SK-N-SH treated with all-trans-retinoic acid at 6 μM for 48 hours (cell line): ENCODE measurements at regions not wholly inside any gene's neighbourhood (a gene's known extent, or its start where the extent isn't known, plus 50 kb on each side); places are given as distances from the start of the nearest gene placed in this dataset.

Experiments
- ATAC-seq: fragments of 200-7000 bp; cut with Tn5 transposase; 3 replicates; pipeline ENCODE4 v1.9.1; 2020; ENCODE audit warnings: mild to moderate bottlenecking, moderate library complexity
- BACH2 ChIP-seq: fragments of 250-450 bp; sonication (Bioruptor Pico); IDR thresholded peaks from 2 replicates; pipeline ENCODE4 v1.9.0; 2021; ENCODE audit warnings: mild to moderate bottlenecking, borderline replicate concordance
- CREB5 ChIP-seq: fragments of 250-450 bp; sonication (Bioruptor Pico); IDR thresholded peaks from 2 replicates; pipeline ENCODE4 v1.5.1; 2020; ENCODE audit warnings: low read depth, mild to moderate bottlenecking, moderate library complexity
- CSDC2 ChIP-seq: fragments of 250-450 bp; sonication (Bioruptor Pico); IDR thresholded peaks from 2 replicates; pipeline ENCODE4 v1.5.0; 2020; ENCODE audit warnings: mild to moderate bottlenecking, moderate library complexity
- CSRNP3 ChIP-seq: fragments of 250-450 bp; sonication (Bioruptor Pico); IDR thresholded peaks from 2 replicates; pipeline ENCODE4 v1.5.1; 2021; ENCODE audit warnings: mild to moderate bottlenecking, moderate library complexity
- GLIS3 ChIP-seq: fragments of 250-450 bp; sonication (Bioruptor Pico); IDR thresholded peaks from 2 replicates; pipeline ENCODE4 v1.5.0; 2020; ENCODE audit warnings: mild to moderate bottlenecking, moderate library complexity
- ISL1 ChIP-seq: fragments of 250-450 bp; sonication (Bioruptor Pico); IDR thresholded peaks from 2 replicates; pipeline ENCODE4 v2.1.2; 2022; ENCODE audit warnings: mild to moderate bottlenecking, moderate library complexity
- OSR1 ChIP-seq: fragments of 250-450 bp; sonication (Bioruptor Pico); IDR thresholded peaks from 2 replicates; pipeline ENCODE4 v1.8.0; 2022; ENCODE audit warnings: moderate library complexity, mild to moderate bottlenecking, inconsistent platforms
- PATZ1 ChIP-seq: fragments of 250-450 bp; sonication (Bioruptor Pico); IDR thresholded peaks from 2 replicates; pipeline ENCODE4 v1.8.0; 2020; ENCODE audit warnings: mild to moderate bottlenecking, moderate library complexity, borderline replicate concordance
- PPARA ChIP-seq: fragments of 250-450 bp; sonication (Bioruptor Pico); IDR thresholded peaks from 2 replicates; pipeline ENCODE4 v1.5.0; 2020; ENCODE audit warnings: mild to moderate bottlenecking, borderline replicate concordance
- RARB ChIP-seq: fragments of 250-450 bp; sonication (Bioruptor Pico); IDR thresholded peaks from 2 replicates; pipeline ENCODE4 v1.8.0; 2021; ENCODE audit warnings: mild to moderate bottlenecking, moderate library complexity
- SNAI2 ChIP-seq: fragments of 250-450 bp; sonication (Bioruptor Pico); IDR thresholded peaks from 2 replicates; pipeline ENCODE4 v1.5.0; 2020; ENCODE audit warnings: mild to moderate bottlenecking, moderate library complexity
- TCF4 ChIP-seq: fragments of 250-450 bp; sonication (Bioruptor Pico); IDR thresholded peaks from 2 replicates; pipeline ENCODE4 v1.8.0; 2021; ENCODE audit warnings: mild to moderate bottlenecking, moderate library complexity, borderline replicate concordance
- TOX ChIP-seq: fragments of 250-450 bp; sonication (Bioruptor Pico); IDR thresholded peaks from 2 replicates; pipeline ENCODE4 v1.8.0; 2021; ENCODE audit warnings: mild to moderate bottlenecking, moderate library complexity, borderline replicate concordance
- TSHZ2 ChIP-seq: fragments of 250-450 bp; sonication (Bioruptor Pico); IDR thresholded peaks from 2 replicates; pipeline ENCODE4 v1.5.0; 2020; ENCODE audit warnings: mild to moderate bottlenecking, moderate library complexity
- ZC3H10 ChIP-seq: fragments of 250-450 bp; sonication (Bioruptor Pico); IDR thresholded peaks from 2 replicates; pipeline ENCODE4 v1.5.1; 2021; ENCODE audit warnings: mild to moderate bottlenecking, moderate library complexity
- ZFP3 ChIP-seq: fragments of 250-450 bp; sonication (Bioruptor Pico); IDR thresholded peaks from 2 replicates; pipeline ENCODE4 v1.5.0; 2020; ENCODE audit warnings: mild to moderate bottlenecking, moderate library complexity
- ZFP30 ChIP-seq: fragments of 450-650 bp; formaldehyde crosslinking; IDR thresholded peaks from 2 replicates; pipeline ENCODE4 v1.5.0; 2022; ENCODE audit warnings: mild to moderate bottlenecking, moderate library complexity
- ZNF565 ChIP-seq: fragments of 450-650 bp; formaldehyde crosslinking; conservative IDR thresholded peaks from 2 replicates; pipeline ENCODE4 v1.5.0; 2020; ENCODE audit warnings: low read depth, mild to moderate bottlenecking, moderate library complexity
- ZNF70 ChIP-seq: fragments of 450-650 bp; formaldehyde crosslinking; IDR thresholded peaks from 2 replicates; pipeline ENCODE4 v1.5.0; 2020; ENCODE audit warnings: mild to moderate bottlenecking, moderate library complexity
- ZNF8 ChIP-seq: fragments of 450-650 bp; formaldehyde crosslinking; IDR thresholded peaks from 2 replicates; pipeline ENCODE4 v1.5.0; 2020; ENCODE audit warnings: mild to moderate bottlenecking, moderate library complexity

- no peak for ATAC-seq
- TF ChIP-seq ZNF8 (CRISPR knock-in tag): no peak
These were observed 282.4 kb downstream of the MZT1 start for GRCh38 chr13:72444999-72445398.

GRCh38 chr13:72437458-72437857 lies 290.0 kb downstream of the MZT1 start:
- ATAC-seq: peak; percentile 85

GRCh38 chr13:72435251-72435650 lies 292.2 kb downstream of the MZT1 start:
- no peak for TF ChIP-seq GLIS3 (CRISPR knock-in tag)
- TF ChIP-seq ZC3H10: no peak
- TF ChIP-seq PPARA (CRISPR knock-in tag): no peak
- TF ChIP-seq TCF4 (CRISPR knock-in tag): no peak
- TF ChIP-seq ZNF565: no peak
- TF ChIP-seq TOX (CRISPR knock-in tag): no peak
- no peak for TF ChIP-seq ISL1 (CRISPR knock-in tag)
- TF ChIP-seq ZNF70 (CRISPR knock-in tag): no peak

More at GRCh38 chr13:72437458-72437857, 290.0 kb downstream of the MZT1 start:
- peak; percentile 75; the same call in 1 of the 2 replicates for TF ChIP-seq ZFP3 (CRISPR knock-in tag)
- no peak for TF ChIP-seq TOX (CRISPR knock-in tag)

GRCh38 chr13:72431981-72432682 lies 295.3 kb downstream of the MZT1 start:
- TF ChIP-seq SNAI2 (CRISPR knock-in tag) (no peak), ZNF70 (CRISPR knock-in tag) (no peak), TSHZ2 (CRISPR knock-in tag) (no peak), ZFP3 (CRISPR knock-in tag) (no peak), CREB5 (no peak), RARB (no peak), CSDC2 (CRISPR knock-in tag) (no peak), TCF4 (CRISPR knock-in tag) (no peak), GLIS3 (CRISPR knock-in tag) (no peak), ISL1 (CRISPR knock-in tag) (no peak), ZC3H10 (no peak), ZFP30 (CRISPR knock-in tag) (no peak), CSRNP3 (CRISPR knock-in tag) (no peak), OSR1 (CRISPR knock-in tag) (no peak), TOX (CRISPR knock-in tag) (no peak), PATZ1 (CRISPR knock-in tag) (no peak), ZNF8 (CRISPR knock-in tag) (no peak), ZNF565 (no peak), BACH2 (CRISPR knock-in tag) (no peak), PPARA (CRISPR knock-in tag) (no peak)
- ATAC-seq: no peak

More at GRCh38 chr13:72435251-72435650, 292.2 kb downstream of the MZT1 start:
- no peak for ATAC-seq
